H1 (cell line): ENCODE measurements at regions not wholly inside any gene's neighbourhood (a gene's known extent, or its start where the extent isn't known, plus 50 kb on each side); places are given as distances from the start of the nearest gene placed in this dataset.

ENCODE experiments used
- CTCF ChIA-PET: fragments of 300-600 bp; sonication (Branson Sonifier 250); formaldehyde crosslinking; loops from one replicate; lab custom pipeline; 2021; ENCODE audit not compliant: partially characterized antibody; lab: Charles Lee
- POLR2A ChIA-PET: fragments of 300-600 bp; sonication (Branson Sonifier 250); formaldehyde crosslinking; loops from one replicate; lab custom pipeline; 2021; ENCODE audit warnings: inconsistent platforms; ENCODE audit not compliant: partially characterized antibody; lab: Charles Lee
- DNase-seq, 2 experiments: peaks; one replicate each; pipeline versions ENCODE4 v3.0.0 to v3.0.0-alpha.2; 2010 to 2022; ENCODE audit warnings: low spot score in 2 of 2, low read depth in 1 of 2, mixed read lengths in 1 of 2
- FAIRE-seq: peaks from 2 replicates; lab custom pipeline; 2011; peaks lifted over from hg19 to GRCh38; lab: Jason Lieb, UNC
- H2AFZ ChIP-seq: 2 replicates; pipeline ENCODE4 v1.8.1; 2012; ENCODE audit warnings: low read length, inconsistent platforms
- H2AK5ac ChIP-seq: 2 replicates; pipeline ENCODE4 v1.6.1; 2013; ENCODE audit warnings: low read depth, low read length
- H2BK120ac ChIP-seq: replicated peaks from 2 replicates; pipeline ENCODE3; 2013; ENCODE audit warnings: low read depth, low read length, inconsistent platforms
- H2BK12ac ChIP-seq: 2 replicates; pipeline ENCODE4 v1.6.1; 2013; ENCODE audit warnings: low read depth, low read length
- H2BK15ac ChIP-seq: 2 replicates; pipeline ENCODE4 v1.6.1; 2013; ENCODE audit warnings: low read length
- H2BK20ac ChIP-seq: 2 replicates; pipeline ENCODE4 v1.6.1; 2013; ENCODE audit warnings: low read length
- H2BK5ac ChIP-seq: 2 replicates; pipeline ENCODE4 v1.6.1; 2013; ENCODE audit warnings: low read depth, low read length
- H3K14ac ChIP-seq: 2 replicates; pipeline ENCODE4 v1.6.1; 2013; ENCODE audit warnings: inconsistent platforms; ENCODE audit not compliant: insufficient read length
- H3K18ac ChIP-seq: 2 replicates; pipeline ENCODE4 v1.6.1; 2013; ENCODE audit warnings: low read length; ENCODE audit errors: extremely low read depth
- H3K23ac ChIP-seq: 2 replicates; pipeline ENCODE4 v1.6.1; 2013; ENCODE audit warnings: inconsistent platforms; ENCODE audit not compliant: insufficient read length
- H3K23me2 ChIP-seq: 2 replicates; pipeline ENCODE4 v1.6.1; 2013; ENCODE audit warnings: low read depth, low read length
- H3K27ac ChIP-seq: 2 replicates; pipeline ENCODE4 v1.6.1; 2011; ENCODE audit warnings: low read depth, low read length, inconsistent platforms
- H3K27me3 ChIP-seq, 4 experiments: replicated peaks in 1 of 4; 1 replicate in 1 of 4; 2 replicates in 3 of 4; pipeline versions ENCODE4 v1.6.1 to v1.8.1; 2011 to 2013; ENCODE audit warnings: low read length in 3 of 4, mild to moderate bottlenecking in 3 of 4, inconsistent platforms in 2 of 4, mixed read lengths in 2 of 4, moderate library complexity in 1 of 4; ENCODE audit not compliant: control insufficient read depth in 3 of 4, insufficient read depth in 3 of 4; ENCODE audit errors: extremely low read depth in 1 of 4
- H3K36me3 ChIP-seq, 4 experiments: 2 replicates each; pipeline versions ENCODE4 v1.6.1 to v1.8.1; 2011 to 2013; ENCODE audit warnings: mild to moderate bottlenecking in 4 of 4, low read length in 3 of 4, moderate library complexity in 2 of 4, control low read depth in 1 of 4, inconsistent platforms in 1 of 4; ENCODE audit not compliant: insufficient read depth in 4 of 4, control insufficient read depth in 2 of 4
- H3K4ac ChIP-seq: replicated peaks from 2 replicates; pipeline ENCODE3; 2013; ENCODE audit warnings: low read length, low read depth, mixed read lengths, inconsistent platforms; ENCODE audit not compliant: insufficient read length
- H3K4me1 ChIP-seq, 4 experiments: replicated peaks in 1 of 4; 1 replicate in 1 of 4; 2 replicates in 3 of 4; pipeline versions ENCODE4 v1.6.1 to v1.8.1; 2011 to 2013; ENCODE audit warnings: low read length in 3 of 4, inconsistent platforms in 2 of 4, mixed read lengths in 1 of 4; ENCODE audit not compliant: insufficient read depth in 4 of 4, control insufficient read depth in 3 of 4
- H3K4me2 ChIP-seq, 2 experiments: 2 replicates each; pipeline versions ENCODE4 v1.6.1 to v1.8.1; 2011 to 2013; ENCODE audit warnings: low read depth in 2 of 2, low read length in 2 of 2, control low read depth in 1 of 2, inconsistent platforms in 1 of 2, mild to moderate bottlenecking in 1 of 2; ENCODE audit not compliant: insufficient read depth in 1 of 2
- H3K4me3 ChIP-seq, 4 experiments: fragments of 200-600, 300-600 bp in 1 of 4; sonication (generic), shearing (Covaris generic), sonication (Bioruptor Twin) in 1 of 4; 2 replicates each; pipeline versions ENCODE4 v1.5.1 to v1.8.1; 2011 to 2016; ENCODE audit warnings: low read length in 4 of 4, low read depth in 3 of 4, control low read depth in 2 of 4, inconsistent platforms in 2 of 4, mild to moderate bottlenecking in 2 of 4, mixed read lengths in 1 of 4, moderate library complexity in 1 of 4; ENCODE audit not compliant: insufficient read depth in 2 of 4; ENCODE audit errors: extremely low read depth in 1 of 4
- H3K56ac ChIP-seq: replicated peaks from 2 replicates; pipeline ENCODE3; 2013; ENCODE audit warnings: low read depth, mild to moderate bottlenecking, mixed read lengths, low read length, inconsistent platforms; ENCODE audit not compliant: insufficient read length
- H3K79me1 ChIP-seq: 2 replicates; pipeline ENCODE4 v1.6.1; 2013; ENCODE audit warnings: low read depth, low read length, control low read depth
- H3K79me2 ChIP-seq, 2 experiments: 2 replicates each; pipeline versions ENCODE4 v1.6.1 to v1.8.1; 2012 to 2013; ENCODE audit warnings: low read length in 2 of 2, mild to moderate bottlenecking in 2 of 2, inconsistent platforms in 1 of 2; ENCODE audit not compliant: insufficient read depth in 2 of 2, control insufficient read depth in 1 of 2
- H3K9ac ChIP-seq, 4 experiments: replicated peaks in 1 of 4; 1 replicate in 1 of 4; 2 replicates in 3 of 4; pipeline versions ENCODE4 v1.6.1 to v1.8.1; 2011 to 2013; ENCODE audit warnings: low read depth in 3 of 4, low read length in 3 of 4, control low read depth in 2 of 4, mild to moderate bottlenecking in 2 of 4, moderate library complexity in 2 of 4, inconsistent platforms in 1 of 4; ENCODE audit errors: extremely low read depth in 1 of 4
- H3K9me3 ChIP-seq, 2 experiments: 2 replicates each; pipeline versions ENCODE4 v1.6.1 to v1.8.1; 2012 to 2013; ENCODE audit warnings: mild to moderate bottlenecking in 2 of 2, moderate library complexity in 2 of 2, control low read depth in 1 of 2, inconsistent platforms in 1 of 2, low read depth in 1 of 2, low read length in 1 of 2, mixed read lengths in 1 of 2; ENCODE audit not compliant: insufficient read depth in 2 of 2
- H4K20me1 ChIP-seq, 2 experiments: replicated peaks in 1 of 2; 2 replicates each; pipeline versions ENCODE3 to v1.8.1; 2011 to 2013; ENCODE audit warnings: inconsistent platforms in 2 of 2, low read length in 2 of 2, mild to moderate bottlenecking in 1 of 2; ENCODE audit not compliant: insufficient read depth in 2 of 2, control insufficient read depth in 1 of 2
- H4K5ac ChIP-seq: 2 replicates; pipeline ENCODE4 v1.6.1; 2013; ENCODE audit warnings: low read length, low read depth, mixed read lengths, inconsistent platforms; ENCODE audit not compliant: insufficient read length
- H4K8ac ChIP-seq: 2 replicates; pipeline ENCODE4 v1.8.0; 2013; ENCODE audit warnings: mild to moderate bottlenecking, moderate library complexity, low read length, inconsistent platforms; ENCODE audit not compliant: insufficient read depth; ENCODE audit errors: extremely low read depth
- H4K91ac ChIP-seq: replicated peaks from 2 replicates; pipeline ENCODE3; 2013; ENCODE audit warnings: low read length, mixed read lengths, inconsistent platforms; ENCODE audit not compliant: insufficient read length
- BRCA1 ChIP-seq: IDR thresholded peaks from 2 replicates; pipeline ENCODE4 v1.6.1; 2012; ENCODE audit warnings: low read depth, low read length, improper control_type of control experiment
- CTCF ChIP-seq, 3 experiments: IDR thresholded peaks; 1 replicate in 2 of 3; 2 replicates in 1 of 3; pipeline versions ENCODE4 v1.5.1 to v1.6.1; 2011; ENCODE audit warnings: low read length in 3 of 3, mild to moderate bottlenecking in 3 of 3, inconsistent platforms in 2 of 3, low read depth in 1 of 3, moderate library complexity in 1 of 3; ENCODE audit not compliant: insufficient read depth in 1 of 3; ENCODE audit errors: control extremely low read depth in 1 of 3
- EP300 ChIP-seq, 2 experiments: IDR thresholded peaks; 1 replicate in 1 of 2; 2 replicates in 1 of 2; pipeline ENCODE4 v1.6.1; 2011 to 2012; ENCODE audit warnings: low read depth in 2 of 2, low read length in 2 of 2, mild to moderate bottlenecking in 2 of 2, borderline replicate concordance in 1 of 2, inconsistent platforms in 1 of 2, moderate library complexity in 1 of 2
- EZH2 ChIP-seq: fragments of 200-600 bp; sonication (generic); IDR thresholded peaks from 2 replicates; pipeline ENCODE4 v1.7.1; 2012; ENCODE audit warnings: low read depth, mild to moderate bottlenecking, moderate library complexity, low read length, inconsistent platforms; ENCODE audit not compliant: severe bottlenecking
- SP2 ChIP-seq: IDR thresholded peaks from 2 replicates; pipeline ENCODE4 v1.6.1; 2012; ENCODE audit warnings: mild to moderate bottlenecking, low read length, inconsistent platforms
- TAF1 ChIP-seq: IDR thresholded peaks from 2 replicates; pipeline ENCODE4 v1.6.1; 2011; ENCODE audit warnings: mild to moderate bottlenecking, low read depth, low read length
- YY1 ChIP-seq: IDR thresholded peaks from 2 replicates; pipeline ENCODE4 v1.6.1; 2011; ENCODE audit warnings: low read depth, mild to moderate bottlenecking, low read length
- WGBS, 2 experiments: shearing (Covaris generic) in 1 of 2; methylation state at CpG; one replicate each; pipeline versions ENCODE4 v1.1.6 to v1.1.7; 2013 to 2015; ENCODE audit warnings: low lambda C conversion rate in 2 of 2, mixed read lengths in 2 of 2, inconsistent platforms in 1 of 2, low coverage in 1 of 2, missing lambda C conversion rate in 1 of 2; ENCODE audit not compliant: insufficient replicate concordance in 2 of 2, insufficient coverage in 1 of 2, insufficient read length in 1 of 2; ENCODE audit errors: extremely low coverage in 1 of 2, missing lambda C conversion rate in 1 of 2; 5-methylcytosine and 5-hydroxymethylcytosine counted together
- TF ChIP-seq, protein P1 (sequence below): IDR thresholded peaks from 2 replicates; pipeline ENCODE4 v1.6.1; 2012; ENCODE audit warnings: inconsistent platforms

- H3K79me2 ChIP-seq: no peaks in the 10 kb centered on the region
- H3K18ac ChIP-seq: no peak overlapping the region
- H3K79me1 ChIP-seq: no peaks in the 10 kb centered on the region
- H2AFZ ChIP-seq: no peak overlapping the region
- H3K23me2 ChIP-seq: no peaks in the 10 kb centered on the region
- no peak overlapping the region for H2BK5ac ChIP-seq
- H2AK5ac ChIP-seq: no peak overlapping the region
- CTCF ChIA-PET: interaction anchor here (0.7 to 2.9 kb wide), 6 partner anchors 9 to 259 kb away, joined by 3 to 7 read pairs (median 3); no protein-coding TSS in a partner anchor
- H2BK15ac ChIP-seq: no peak overlapping the region
- H3K4me3 ChIP-seq: no peak overlapping the region
- FAIRE-seq (no peak), DNase-seq (no peak)
- H4K5ac ChIP-seq: no peak overlapping the region
- H4K20me1 ChIP-seq: no peaks in the 10 kb centered on the region
- no peak overlapping the region for H3K56ac ChIP-seq
- no peak overlapping the region for H2BK12ac ChIP-seq
- no peak overlapping the region for H4K8ac ChIP-seq
- no peak overlapping the region for H3K23ac ChIP-seq
- H2BK120ac ChIP-seq: no peak overlapping the region
- H3K4me1 ChIP-seq: no peaks in the 10 kb centered on the region; a peak in 1 of 7 replicates
- no peaks in the 10 kb centered on the region for H3K9me3 ChIP-seq
- TF ChIP-seq BRCA1: no peak
- TF ChIP-seq, protein P1, sequence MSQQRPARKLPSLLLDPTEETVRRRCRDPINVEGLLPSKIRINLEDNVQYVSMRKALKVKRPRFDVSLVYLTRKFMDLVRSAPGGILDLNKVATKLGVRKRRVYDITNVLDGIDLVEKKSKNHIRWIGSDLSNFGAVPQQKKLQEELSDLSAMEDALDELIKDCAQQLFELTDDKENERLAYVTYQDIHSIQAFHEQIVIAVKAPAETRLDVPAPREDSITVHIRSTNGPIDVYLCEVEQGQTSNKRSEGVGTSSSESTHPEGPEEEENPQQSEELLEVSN: no peak
- no peak for TF ChIP-seq EZH2
- TF ChIP-seq EP300 (IDR thresholded peaks at IDR 0.05; ENCODE audit: borderline replicate concordance in 1 of 2, low read depth in 2 of 2, low read length in 2 of 2): no peak
- peak in 2 of 3 experiments; percentile 8 to 14; a peak in 2 of 4 replicates for TF ChIP-seq CTCF (IDR thresholded peaks at IDR 0.05; ENCODE audit: control extremely low read depth in 1 of 3, insufficient read depth in 1 of 3, low read depth in 1 of 3, low read length in 3 of 3)
- TF ChIP-seq YY1: no peak
- TF ChIP-seq TAF1: no peak
- TF ChIP-seq SP2: no peak
- TF ChIP-seq, all 59 proteins: peak for 1
- H3K14ac ChIP-seq: no peak overlapping the region
- POLR2A ChIA-PET: no interaction called here
- no peak overlapping the region for H3K4me2 ChIP-seq
- no peaks in the 10 kb centered on the region for H3K36me3 ChIP-seq
- H3K4ac ChIP-seq: no peak overlapping the region
- no peak overlapping the region for H3K9ac ChIP-seq
- no peak overlapping the region for H3K27ac ChIP-seq
- H2BK20ac ChIP-seq: no peak overlapping the region
- 76% methylated on average over 6 of the region's 6 CpGs; no CpG with 5 or more reads in 1 of the 2 experiments for WGBS, 2 experiments
- H3K27me3 ChIP-seq: peaks cover 0 to 17% (median 7%) of the 10 kb centered on the region in 4 experiments; a peak in 5 of 7 replicates
- H4K91ac ChIP-seq: no peak overlapping the region
These were observed 74.1 kb upstream of the NECTIN1 start for GRCh38 chr11:119803139-119803538.
